ENCODE measurements at regions not wholly inside any gene's neighbourhood (a gene's known extent, or its start where the extent isn't known, plus 50 kb on each side); places are given as distances from the start of the nearest gene placed in this dataset.

DNA sequence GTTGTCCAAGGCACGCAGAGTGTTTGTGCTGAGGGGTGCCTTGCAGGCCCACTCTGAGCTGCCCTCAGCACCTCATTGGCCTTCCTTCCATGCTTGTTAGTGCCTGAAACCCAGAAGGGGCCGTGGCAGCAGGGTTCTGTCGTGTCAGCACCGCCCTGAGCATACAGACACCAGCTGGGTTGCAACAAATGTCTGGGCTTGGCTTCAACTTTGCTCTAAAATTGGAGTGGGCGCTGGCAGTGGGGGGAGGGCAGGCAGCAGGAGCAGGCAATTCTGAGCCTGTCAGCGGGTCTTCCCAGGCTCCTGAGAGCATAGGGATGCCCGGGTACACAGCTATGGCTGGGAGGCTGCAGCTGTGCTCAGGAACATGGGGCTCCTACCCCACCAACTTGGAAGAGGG is 464.3 kb downstream of the EPHA3 start:
- TF ChIP-seq, protein P1, sequence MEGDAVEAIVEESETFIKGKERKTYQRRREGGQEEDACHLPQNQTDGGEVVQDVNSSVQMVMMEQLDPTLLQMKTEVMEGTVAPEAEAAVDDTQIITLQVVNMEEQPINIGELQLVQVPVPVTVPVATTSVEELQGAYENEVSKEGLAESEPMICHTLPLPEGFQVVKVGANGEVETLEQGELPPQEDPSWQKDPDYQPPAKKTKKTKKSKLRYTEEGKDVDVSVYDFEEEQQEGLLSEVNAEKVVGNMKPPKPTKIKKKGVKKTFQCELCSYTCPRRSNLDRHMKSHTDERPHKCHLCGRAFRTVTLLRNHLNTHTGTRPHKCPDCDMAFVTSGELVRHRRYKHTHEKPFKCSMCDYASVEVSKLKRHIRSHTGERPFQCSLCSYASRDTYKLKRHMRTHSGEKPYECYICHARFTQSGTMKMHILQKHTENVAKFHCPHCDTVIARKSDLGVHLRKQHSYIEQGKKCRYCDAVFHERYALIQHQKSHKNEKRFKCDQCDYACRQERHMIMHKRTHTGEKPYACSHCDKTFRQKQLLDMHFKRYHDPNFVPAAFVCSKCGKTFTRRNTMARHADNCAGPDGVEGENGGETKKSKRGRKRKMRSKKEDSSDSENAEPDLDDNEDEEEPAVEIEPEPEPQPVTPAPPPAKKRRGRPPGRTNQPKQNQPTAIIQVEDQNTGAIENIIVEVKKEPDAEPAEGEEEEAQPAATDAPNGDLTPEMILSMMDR (IDR thresholded peaks at IDR 0.05) = no peak
- no peaks in the 10 kb centered on the region for H3K36me3 Mint-ChIP-seq
- no peak overlapping the region for H3K4me3 ChIP-seq (replicated peaks in 1 of 3; ENCODE audit: low read depth in 2 of 3, low read length in 3 of 3)

DNA sequence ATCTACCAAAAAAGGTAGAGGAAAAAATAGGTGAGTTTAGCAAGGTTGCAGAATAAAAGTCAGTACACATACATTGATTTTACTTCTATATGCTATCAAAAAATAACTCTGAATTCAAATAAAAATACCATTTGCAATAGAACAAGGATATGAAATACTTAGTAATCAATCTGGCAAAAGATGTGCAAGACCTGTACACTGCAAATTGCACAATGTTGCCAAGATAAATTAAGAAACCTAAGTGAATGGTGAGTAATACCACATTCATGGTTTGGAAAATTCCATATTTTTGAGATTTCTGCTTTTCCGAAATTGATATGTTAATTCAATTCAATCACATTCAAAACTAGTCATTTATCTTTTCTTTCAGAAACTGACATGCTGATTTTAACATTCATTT is 464.8 kb downstream of the EPHA3 start:
- WGBS (ENCODE audit: insufficient coverage) = no CpG with 5 or more reads among the region's 1 CpG
- Histone ChIP-seq H3K27me3 (ENCODE audit: control insufficient read depth in 2 of 2, insufficient read depth in 2 of 2, low read length in 2 of 2) (no peaks in the 10 kb centered on the region), H4K20me1 (ENCODE audit: insufficient read depth, low read length) (no peaks in the 10 kb centered on the region), H3K4me1 (ENCODE audit: control insufficient read depth in 1 of 2, insufficient read depth in 2 of 2, low read length in 2 of 2) (no peaks in the 10 kb centered on the region), H3K27ac (ENCODE audit: low read depth in 1 of 2, low read length in 2 of 2) (no peak overlapping the region), H2AFZ (ENCODE audit: insufficient read depth, low read depth, low read length, poor library complexity, severe bottlenecking) (no peak overlapping the region), H3K4me2 (replicated peaks; ENCODE audit: extremely low read depth, low read length, poor library complexity, severe bottlenecking) (no peak overlapping the region), H3K4me3 (replicated peaks in 1 of 3; ENCODE audit: low read depth in 2 of 3, low read length in 3 of 3) (no peak overlapping the region), H3K9ac (ENCODE audit: insufficient read depth, low read length, poor library complexity, severe bottlenecking) (no peak overlapping the region), H3K36me3 (replicated peaks in 1 of 2; ENCODE audit: control insufficient read depth in 1 of 2, insufficient read depth in 2 of 2, low read length in 2 of 2) (no peaks in the 10 kb centered on the region), H3K79me2 (ENCODE audit: insufficient read depth, low read length) (no peaks in the 10 kb centered on the region), H3K9me3 (replicated peaks in 1 of 2; ENCODE audit: control insufficient read depth in 1 of 2, insufficient read depth in 1 of 2, low read length in 2 of 2) (peaks cover 0 to 11% of the 10 kb centered on the region in 2 donors)
- no peak overlapping the region for H3K4me3 Mint-ChIP-seq
- H3K9me3 Mint-ChIP-seq = peaks cover 2 to 7% (median 4%) of the 10 kb centered on the region in 7 donors
- H3K4me1 Mint-ChIP-seq = no peaks in the 10 kb centered on the region
- H3K36me3 Mint-ChIP-seq = no peaks in the 10 kb centered on the region
- no peaks in the 10 kb centered on the region for H3K27me3 Mint-ChIP-seq (ENCODE audit: low read depth in 3 of 3)
- intact Hi-C loops (cut with micrococcal nuclease) = no loop called here
- H3K27ac Mint-ChIP-seq = no peak overlapping the region
- DNase-seq = no peak
- TF ChIP-seq, protein P1 (IDR thresholded peaks at IDR 0.05) = no peak

More for the DNA sequence above, 464.3 kb downstream of the EPHA3 start:
- Histone ChIP-seq H3K9me3 (replicated peaks in 1 of 2; ENCODE audit: control insufficient read depth in 1 of 2, insufficient read depth in 1 of 2, low read length in 2 of 2) (peaks cover 0 to 11% of the 10 kb centered on the region in 2 donors), H3K27me3 (ENCODE audit: control insufficient read depth in 2 of 2, insufficient read depth in 2 of 2, low read length in 2 of 2) (no peaks in the 10 kb centered on the region), H3K4me1 (ENCODE audit: control insufficient read depth in 1 of 2, insufficient read depth in 2 of 2, low read length in 2 of 2) (no peaks in the 10 kb centered on the region), H3K79me2 (ENCODE audit: insufficient read depth, low read length) (no peaks in the 10 kb centered on the region), H3K9ac (ENCODE audit: insufficient read depth, low read length, poor library complexity, severe bottlenecking) (no peak overlapping the region), H4K20me1 (ENCODE audit: insufficient read depth, low read length) (no peaks in the 10 kb centered on the region), H3K4me2 (replicated peaks; ENCODE audit: extremely low read depth, low read length, poor library complexity, severe bottlenecking) (no peak overlapping the region), H3K27ac (ENCODE audit: low read depth in 1 of 2, low read length in 2 of 2) (no peak overlapping the region), H3K36me3 (replicated peaks in 1 of 2; ENCODE audit: control insufficient read depth in 1 of 2, insufficient read depth in 2 of 2, low read length in 2 of 2) (no peaks in the 10 kb centered on the region), H2AFZ (ENCODE audit: insufficient read depth, low read depth, low read length, poor library complexity, severe bottlenecking) (no peak overlapping the region)
- intact Hi-C loops (cut with micrococcal nuclease) = no loop called here
- H3K27me3 Mint-ChIP-seq (ENCODE audit: low read depth in 3 of 3) = no peaks in the 10 kb centered on the region
- peaks cover 2 to 10% (median 4%) of the 10 kb centered on the region in 7 donors for H3K9me3 Mint-ChIP-seq
- DNase-seq = no peak
- no peaks in the 10 kb centered on the region for H3K4me1 Mint-ChIP-seq
- 81% methylated on average over 6 of the region's 7 CpGs for WGBS (ENCODE audit: insufficient coverage)
- no peak overlapping the region for H3K27ac Mint-ChIP-seq
- no peak overlapping the region for H3K4me3 Mint-ChIP-seq
